ENCODE measurements at regions not wholly inside any gene's neighbourhood (a gene's known extent, or its start where the extent isn't known, plus 50 kb on each side); places are given as distances from the start of the nearest gene placed in this dataset.

- TF ChIP-seq CTCF (IDR thresholded peaks at IDR 0.05; ENCODE audit: low read depth, low read length) = no peak
- H3K4me1 ChIP-seq = no peaks in the 10 kb centered on the region
- no peak overlapping the region for H3K4me3 ChIP-seq (ENCODE audit: low read depth, low read length)
- no peaks in the 10 kb centered on the region for H3K9me3 ChIP-seq
- DNase-seq = no peak
- H3K36me3 ChIP-seq = no peaks in the 10 kb centered on the region
- H3K27me3 ChIP-seq = no peaks in the 10 kb centered on the region
These were observed 99.0 kb downstream of the C12orf75 start for GRCh38 chr12:105429511-105429910.

- Histone ChIP-seq H3K27me3 (no peaks in the 10 kb centered on the region), H3K9me3 (no peaks in the 10 kb centered on the region), H3K36me3 (no peaks in the 10 kb centered on the region), H3K4me1 (no peaks in the 10 kb centered on the region), H3K4me3 (ENCODE audit: low read depth, low read length) (no peak overlapping the region)
- TF ChIP-seq CTCF (IDR thresholded peaks at IDR 0.05; ENCODE audit: low read depth, low read length) = no peak
- no peak for DNase-seq
These were observed 101.1 kb downstream of the C12orf75 start for GRCh38 chr12:105431537-105432100.

GRCh38 chr12:105433804-105434203 is 103.3 kb downstream of the C12orf75 start:
- H3K27me3 ChIP-seq = no peaks in the 10 kb centered on the region
- no peaks in the 10 kb centered on the region for H3K4me1 ChIP-seq
- H3K36me3 ChIP-seq = no peaks in the 10 kb centered on the region
- no peaks in the 10 kb centered on the region for H3K9me3 ChIP-seq
- no peak for DNase-seq
- H3K4me3 ChIP-seq (ENCODE audit: low read depth, low read length) = no peak overlapping the region
- TF ChIP-seq CTCF (IDR thresholded peaks at IDR 0.05; ENCODE audit: low read depth, low read length) = no peak

GRCh38 chr12:105436636-105437035 is 106.1 kb downstream of the C12orf75 start:
- DNase-seq = no peak
- Histone ChIP-seq H3K36me3 (no peaks in the 10 kb centered on the region), H3K9me3 (no peaks in the 10 kb centered on the region), H3K27me3 (no peaks in the 10 kb centered on the region), H3K4me1 (no peaks in the 10 kb centered on the region), H3K4me3 (ENCODE audit: low read depth, low read length) (no peak overlapping the region)
- no peak for TF ChIP-seq CTCF (IDR thresholded peaks at IDR 0.05; ENCODE audit: low read depth, low read length)

GRCh38 chr12:105440037-105440664 is 109.7 kb downstream of the C12orf75 start:
- H3K36me3 ChIP-seq = no peaks in the 10 kb centered on the region
- H3K27me3 ChIP-seq = no peaks in the 10 kb centered on the region
- TF ChIP-seq CTCF (IDR thresholded peaks at IDR 0.05; ENCODE audit: low read depth, low read length) = no peak
- DNase-seq = no peak
- no peaks in the 10 kb centered on the region for H3K9me3 ChIP-seq
- no peaks in the 10 kb centered on the region for H3K4me1 ChIP-seq
- no peak overlapping the region for H3K4me3 ChIP-seq (ENCODE audit: low read depth, low read length)

- H3K4me1 ChIP-seq = no peaks in the 10 kb centered on the region
- H3K27me3 ChIP-seq = no peaks in the 10 kb centered on the region; the same call in 1 of the 2 replicates
- no peaks in the 10 kb centered on the region for H3K9me3 ChIP-seq
- H3K4me3 ChIP-seq (ENCODE audit: low read depth, low read length) = no peak overlapping the region
- DNase-seq = no peak
- TF ChIP-seq CTCF (IDR thresholded peaks at IDR 0.05; ENCODE audit: low read depth, low read length) = no peak
- H3K36me3 ChIP-seq = no peaks in the 10 kb centered on the region
These were observed 113.5 kb downstream of the C12orf75 start for GRCh38 chr12:105443802-105444652.

Measured in BE2C (cell line).